Glutamatergic neuron (in vitro differentiated cells): ENCODE measurements at regions not wholly inside any gene's neighbourhood (a gene's known extent, or its start where the extent isn't known, plus 50 kb on each side); places are given as distances from the start of the nearest gene placed in this dataset.
"Not testable (repeated sequence)": the region's sequence is repeated elsewhere in the genome, so short reads cannot be mapped to it uniquely, and the experiment has no call there.

Source experiments
- DNase-seq: peaks from one replicate; pipeline ENCODE4 v3.0.0; 2022
- H3K27ac Mint-ChIP-seq: one replicate; pipeline ENCODE4 v1.8.0; 2020; ENCODE audit warnings: mild to moderate bottlenecking, mixed read lengths, inconsistent platforms; ENCODE audit not compliant: unreplicated experiment
- H3K27me3 Mint-ChIP-seq: one replicate; pipeline ENCODE4 v1.8.0; 2020; ENCODE audit warnings: mild to moderate bottlenecking, moderate library complexity, mixed read lengths, inconsistent platforms; ENCODE audit not compliant: unreplicated experiment
- H3K36me3 Mint-ChIP-seq: one replicate; pipeline ENCODE4 v1.8.0; 2020; ENCODE audit warnings: mild to moderate bottlenecking, mixed read lengths, inconsistent platforms; ENCODE audit not compliant: unreplicated experiment
- H3K4me1 Mint-ChIP-seq: one replicate; pipeline ENCODE4 v1.8.0; 2020; ENCODE audit warnings: mild to moderate bottlenecking, low read depth, mixed read lengths, inconsistent platforms; ENCODE audit not compliant: unreplicated experiment
- H3K4me3 Mint-ChIP-seq: one replicate; pipeline ENCODE4 v1.8.0; 2020; ENCODE audit warnings: mild to moderate bottlenecking, mixed read lengths, inconsistent platforms; ENCODE audit not compliant: unreplicated experiment
- H3K9me3 Mint-ChIP-seq: one replicate; pipeline ENCODE4 v1.8.0; 2020; ENCODE audit warnings: mild to moderate bottlenecking, moderate library complexity, mixed read lengths, inconsistent platforms; ENCODE audit not compliant: unreplicated experiment
- TF ChIP-seq, protein P1 (sequence below): fragments of 200-600 bp; sonication (generic); IDR thresholded peaks from one replicate; pipeline ENCODE4 v1.5.0; 2021; ENCODE audit not compliant: partially characterized antibody, unreplicated experiment

- no peaks in the 10 kb centered on the region for H3K36me3 Mint-ChIP-seq
- TF ChIP-seq, protein P1, sequence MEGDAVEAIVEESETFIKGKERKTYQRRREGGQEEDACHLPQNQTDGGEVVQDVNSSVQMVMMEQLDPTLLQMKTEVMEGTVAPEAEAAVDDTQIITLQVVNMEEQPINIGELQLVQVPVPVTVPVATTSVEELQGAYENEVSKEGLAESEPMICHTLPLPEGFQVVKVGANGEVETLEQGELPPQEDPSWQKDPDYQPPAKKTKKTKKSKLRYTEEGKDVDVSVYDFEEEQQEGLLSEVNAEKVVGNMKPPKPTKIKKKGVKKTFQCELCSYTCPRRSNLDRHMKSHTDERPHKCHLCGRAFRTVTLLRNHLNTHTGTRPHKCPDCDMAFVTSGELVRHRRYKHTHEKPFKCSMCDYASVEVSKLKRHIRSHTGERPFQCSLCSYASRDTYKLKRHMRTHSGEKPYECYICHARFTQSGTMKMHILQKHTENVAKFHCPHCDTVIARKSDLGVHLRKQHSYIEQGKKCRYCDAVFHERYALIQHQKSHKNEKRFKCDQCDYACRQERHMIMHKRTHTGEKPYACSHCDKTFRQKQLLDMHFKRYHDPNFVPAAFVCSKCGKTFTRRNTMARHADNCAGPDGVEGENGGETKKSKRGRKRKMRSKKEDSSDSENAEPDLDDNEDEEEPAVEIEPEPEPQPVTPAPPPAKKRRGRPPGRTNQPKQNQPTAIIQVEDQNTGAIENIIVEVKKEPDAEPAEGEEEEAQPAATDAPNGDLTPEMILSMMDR, result no peak
- DNase-seq, result no peak
- no peak overlapping the region for H3K27ac Mint-ChIP-seq
- no peak overlapping the region for H3K4me3 Mint-ChIP-seq
- H3K4me1 Mint-ChIP-seq, result no peaks in the 10 kb centered on the region
- peaks cover 1% of the 10 kb centered on the region for H3K9me3 Mint-ChIP-seq
- no peaks in the 10 kb centered on the region for H3K27me3 Mint-ChIP-seq
These were observed 1186.0 kb downstream of the KHDRBS2 start for GRCh38 chr6:61100072-61100471.

DNA sequence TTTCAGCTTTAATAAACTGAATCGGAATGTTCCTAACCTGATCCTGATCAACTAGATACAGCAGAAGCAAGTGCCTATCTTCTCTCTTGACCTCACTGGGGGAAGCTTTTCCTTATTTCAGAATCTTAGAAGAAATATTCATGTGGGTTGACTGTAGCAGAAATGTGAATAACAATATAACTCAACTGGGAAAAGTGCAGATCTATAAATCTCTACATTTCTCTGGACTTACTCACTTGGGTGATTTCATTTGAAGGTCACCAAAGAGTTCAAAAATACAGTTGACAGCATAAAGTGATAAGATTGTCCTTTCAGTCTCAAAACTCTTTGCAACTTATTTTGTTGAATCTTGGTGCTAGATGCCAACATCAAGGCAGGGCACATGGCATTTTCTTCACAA lies 1186.5 kb downstream of the KHDRBS2 start:
- H3K27me3 Mint-ChIP-seq, H3K36me3 Mint-ChIP-seq, H3K4me3 Mint-ChIP-seq, H3K4me1 Mint-ChIP-seq, H3K27ac Mint-ChIP-seq, H3K9me3 Mint-ChIP-seq, DNase-seq: not testable (repeated sequence)

DNA sequence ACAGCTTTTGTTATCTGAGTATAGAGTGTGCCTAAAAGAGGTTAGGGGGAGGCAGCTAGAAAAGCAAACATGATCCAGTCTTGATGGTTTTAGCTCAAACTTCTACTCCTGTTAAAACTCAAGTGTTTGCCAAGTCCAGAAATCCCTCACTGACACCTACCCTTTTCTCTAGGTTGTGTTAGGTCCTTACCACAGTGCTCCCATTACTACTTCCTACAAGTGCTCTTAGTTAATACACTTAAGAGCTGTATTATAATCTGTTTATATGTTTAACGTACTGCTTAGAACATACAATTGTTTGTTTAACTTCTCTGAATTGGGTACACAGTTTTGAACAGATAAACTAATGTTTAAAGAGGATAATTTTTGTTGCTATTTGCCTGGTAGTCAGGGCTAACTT lies 1198.0 kb downstream of the KHDRBS2 start:
- not testable (repeated sequence) for DNase-seq, H3K4me1 Mint-ChIP-seq, H3K9me3 Mint-ChIP-seq

GRCh38 chr6:61044011-61044410 lies 1242.0 kb downstream of the KHDRBS2 start:
- no peaks in the 10 kb centered on the region for H3K9me3 Mint-ChIP-seq
- H3K4me1 Mint-ChIP-seq, result no peaks in the 10 kb centered on the region
- H3K27ac Mint-ChIP-seq, result no peak overlapping the region
- TF ChIP-seq, protein P1, result no peak
- no peaks in the 10 kb centered on the region for H3K36me3 Mint-ChIP-seq
- DNase-seq, result no peak
- H3K4me3 Mint-ChIP-seq, result no peak overlapping the region
- peaks cover 5% of the 10 kb centered on the region for H3K27me3 Mint-ChIP-seq

More for the DNA sequence above, 1198.0 kb downstream of the KHDRBS2 start:
- H3K4me3 Mint-ChIP-seq, H3K27ac Mint-ChIP-seq, H3K27me3 Mint-ChIP-seq, H3K36me3 Mint-ChIP-seq: not testable (repeated sequence)
